Stimulated activated CD4-positive, alpha-beta T cell treated with anti-CD3 and anti-CD28 coated beads, TNF-alpha, amount 100 ng/mL, for 48 hours (primary cell): ENCODE measurements at regions not wholly inside any gene's neighbourhood (a gene's known extent, or its start where the extent isn't known, plus 50 kb on each side); places are given as distances from the start of the nearest gene placed in this dataset.

Experiments
- DNase-seq, 3 donors: peaks; one replicate each; pipeline ENCODE4 v3.0.0-alpha.2; 2020; ENCODE audit warnings: low read depth in 3 of 3

- DNase-seq: no peak
These were observed 127.0 kb upstream of the GATB start for GRCh38 chr4:151887816-151888180.

GRCh38 chr4:151887031-151887815 is 126.4 kb upstream of the GATB start:
- DNase-seq: no peak

GRCh38 chr4:151885123-151885522 is 124.3 kb upstream of the GATB start:
- no peak for DNase-seq

GRCh38 chr4:151883747-151884146 is 122.9 kb upstream of the GATB start:
- no peak for DNase-seq

GRCh38 chr4:151882072-151882803 is 121.4 kb upstream of the GATB start:
- no peak for DNase-seq

GRCh38 chr4:151879705-151880445 is 119.1 kb upstream of the GATB start:
- DNase-seq: no peak

- DNase-seq: no peak
These were observed 115.7 kb upstream of the GATB start for GRCh38 chr4:151876381-151876988.

- DNase-seq: no peak
These were observed 113.5 kb upstream of the GATB start for GRCh38 chr4:151874328-151874727.

- DNase-seq: no peak
These were observed 105.7 kb upstream of the GATB start for GRCh38 chr4:151866592-151866918.

GRCh38 chr4:151865744-151866591 is 105.2 kb upstream of the GATB start:
- no peak for DNase-seq

GRCh38 chr4:151865312-151865711 is 104.5 kb upstream of the GATB start:
- DNase-seq: no peak

GRCh38 chr4:151864068-151864467 is 103.3 kb upstream of the GATB start:
- no peak for DNase-seq

GRCh38 chr4:151862766-151863165 is 102.0 kb upstream of the GATB start:
- no peak for DNase-seq

GRCh38 chr4:151860561-151861093 is 99.8 kb upstream of the GATB start:
- no peak for DNase-seq

GRCh38 chr4:151859641-151860040 is 98.8 kb upstream of the GATB start:
- no peak for DNase-seq

- no peak for DNase-seq
These were observed 97.5 kb upstream of the GATB start for GRCh38 chr4:151858356-151858755.

- no peak for DNase-seq
These were observed 96.6 kb upstream of the GATB start for GRCh38 chr4:151857368-151857767.

- DNase-seq: no peak
These were observed 94.9 kb upstream of the GATB start for GRCh38 chr4:151855747-151856146.

- no peak for DNase-seq
These were observed 93.9 kb upstream of the GATB start for GRCh38 chr4:151854731-151855130.

- DNase-seq: no peak
These were observed 92.2 kb upstream of the GATB start for GRCh38 chr4:151853034-151853433.

- no peak for DNase-seq
These were observed 91.4 kb upstream of the GATB start for GRCh38 chr4:151852202-151852601.
